Forelimb muscle (tissue), 1 donor: ENCODE measurements at regions not wholly inside any gene's neighbourhood (a gene's known extent, or its start where the extent isn't known, plus 50 kb on each side); places are given as distances from the start of the nearest gene placed in this dataset.
"Not testable (repeated sequence)": the region's sequence is repeated elsewhere in the genome, so short reads cannot be mapped to it uniquely, and the experiment has no call there.

Experiments used
- DNase-seq: peaks from one replicate; pipeline ENCODE4 v3.0.0-alpha.2; 2013; ENCODE audit warnings: low read depth

DNA sequence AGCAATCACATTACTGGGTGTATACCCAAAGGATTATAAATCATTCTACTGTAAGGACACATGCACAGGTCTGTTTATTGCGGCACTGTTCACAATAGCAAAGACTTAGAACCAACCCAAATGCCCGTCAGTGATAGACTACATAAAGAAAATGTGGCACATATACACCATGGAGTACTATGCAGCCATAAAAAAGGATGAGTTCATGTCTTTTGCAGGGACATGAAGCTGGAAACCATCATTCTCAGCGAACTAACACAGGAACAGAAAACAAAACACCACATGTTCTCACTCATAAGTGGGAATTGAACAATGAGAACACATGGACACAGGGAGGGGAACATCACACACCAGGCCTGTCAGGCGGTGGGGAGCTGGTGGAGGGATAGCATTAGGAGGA lies 313.9 kb upstream of the NCKAP5 start:
- not testable (repeated sequence) for DNase-seq

DNA sequence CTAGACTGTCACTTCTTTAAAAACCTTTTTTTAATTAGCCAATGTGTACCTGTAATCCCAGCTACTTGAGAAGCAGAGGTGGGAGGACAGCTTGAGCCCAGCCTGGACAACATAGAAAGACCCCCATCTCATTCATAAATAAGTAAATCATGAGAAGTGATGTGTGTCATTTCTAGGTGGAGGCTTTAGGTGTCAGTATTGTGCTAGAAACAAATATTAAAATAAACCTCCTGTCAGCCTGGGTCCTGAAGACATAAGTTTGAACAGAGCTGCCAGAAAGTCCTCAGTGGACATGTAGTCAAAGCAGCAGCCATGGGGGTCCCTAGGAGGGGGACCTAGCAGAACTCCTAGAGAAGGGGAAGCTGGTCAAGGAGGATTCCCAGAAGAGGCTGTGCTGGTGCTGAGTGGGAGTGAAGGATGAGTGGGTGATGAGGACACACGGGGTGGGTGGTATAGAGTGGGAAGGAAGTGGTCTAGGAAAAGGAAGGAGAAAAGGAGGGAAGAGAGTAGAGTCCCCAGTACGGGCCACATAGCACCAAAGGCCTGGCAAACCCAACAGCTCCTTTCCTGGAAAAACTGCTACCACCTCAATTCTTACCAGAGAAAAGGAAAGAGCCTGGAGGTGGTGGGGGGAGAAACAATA lies 316.6 kb upstream of the NCKAP5 start:
- peak; percentile 14 for DNase-seq

DNA sequence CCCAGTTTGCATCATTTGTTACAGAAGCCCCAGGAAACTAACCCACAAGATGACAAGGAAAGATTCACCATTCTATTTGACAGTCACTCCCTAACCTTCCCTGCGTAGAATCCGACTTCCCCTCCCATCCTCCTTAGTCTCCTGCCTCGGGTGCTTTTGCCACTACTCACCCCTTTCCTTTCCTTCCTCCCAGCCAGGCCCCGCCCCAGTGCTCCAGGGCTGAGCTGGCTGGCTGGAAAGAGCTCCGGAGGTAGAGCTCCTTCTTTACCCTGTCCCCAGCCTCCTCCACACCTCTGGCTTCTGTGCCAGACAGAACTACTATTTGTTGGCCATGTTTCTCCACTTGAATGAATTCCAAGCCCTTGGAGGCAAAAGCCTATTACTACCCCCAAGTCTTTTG lies 317.6 kb upstream of the NCKAP5 start:
- DNase-seq: no peak

DNA sequence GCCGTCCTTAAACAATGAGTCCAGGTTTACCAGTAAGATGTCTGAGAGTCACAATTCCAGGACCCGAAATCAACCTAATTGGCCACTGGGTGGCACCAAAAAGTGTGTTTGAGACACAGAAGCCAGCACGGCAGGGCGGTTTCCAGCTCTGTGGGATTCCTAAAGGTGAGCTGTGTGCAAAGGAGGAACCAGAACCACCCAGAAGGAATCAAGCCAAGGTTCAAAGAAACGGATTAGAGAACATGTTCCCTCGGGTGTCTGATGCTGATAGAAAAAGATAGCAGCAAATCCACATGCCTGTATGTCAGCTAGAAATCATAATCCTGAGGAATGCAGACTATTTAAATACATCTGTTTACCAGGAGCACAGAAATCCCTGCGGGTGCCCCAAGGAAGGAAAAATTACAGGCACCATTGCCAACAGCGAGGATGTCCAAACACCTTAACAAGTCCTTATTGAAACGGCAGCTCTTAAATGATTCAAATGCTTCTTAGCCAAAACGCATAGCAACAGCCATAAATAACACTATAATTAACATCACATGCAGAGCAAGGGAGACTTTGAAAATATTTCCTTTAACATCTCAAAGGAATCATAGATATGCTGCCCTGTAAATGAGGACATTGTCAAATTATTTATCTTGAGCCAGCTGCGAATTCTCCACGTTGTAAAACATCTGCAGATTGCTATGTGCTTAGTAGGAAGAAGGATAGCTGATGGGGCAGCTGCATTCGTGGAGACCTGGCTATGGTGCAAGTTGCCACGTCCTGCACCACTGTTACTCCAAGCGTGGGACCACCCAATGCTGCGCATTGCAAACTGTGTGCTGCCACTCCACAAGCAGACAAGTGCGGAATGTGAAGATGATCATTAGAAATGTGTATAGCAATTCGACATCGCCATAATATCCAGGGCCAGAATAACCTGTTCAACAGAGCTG lies 318.7 kb upstream of the NCKAP5 start:
- peak; percentile 43 for DNase-seq

DNA sequence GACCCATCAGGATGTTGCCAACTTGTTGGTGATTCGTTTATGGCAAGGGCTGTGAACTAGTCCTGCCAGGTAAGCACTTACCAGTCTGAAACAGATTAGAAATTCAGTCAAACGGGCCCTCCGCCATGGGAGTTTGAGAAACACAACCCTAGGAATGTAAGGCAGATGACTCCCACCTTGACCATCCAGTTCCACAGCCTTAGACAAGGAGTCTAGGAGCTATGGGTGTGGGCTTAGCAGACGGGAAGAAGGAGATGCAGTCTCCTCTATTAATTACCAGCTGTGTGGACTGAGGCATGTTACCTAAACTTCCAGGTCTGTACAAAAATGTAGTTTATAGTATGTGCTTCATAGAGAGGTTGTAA lies 319.4 kb upstream of the NCKAP5 start:
- DNase-seq: no peak

DNA sequence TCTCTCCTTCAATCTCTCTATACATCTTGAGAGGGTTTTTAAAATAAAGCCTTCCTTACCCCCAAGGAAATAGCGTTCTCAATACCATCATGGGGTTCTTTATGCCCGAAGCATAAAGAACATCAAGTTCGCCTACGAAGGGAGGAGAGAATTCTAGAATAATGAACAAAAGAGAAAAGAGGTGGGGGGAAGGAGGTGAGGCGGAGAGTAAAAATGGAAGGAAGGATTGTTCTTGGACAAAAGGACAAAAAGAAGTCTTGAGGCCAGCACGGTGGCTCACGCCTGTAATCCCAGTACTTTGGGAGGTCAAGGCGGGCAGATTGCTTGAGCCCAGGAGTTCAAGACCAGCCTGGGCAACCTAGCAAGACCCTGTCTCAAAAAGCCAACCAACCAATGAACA lies 319.8 kb upstream of the NCKAP5 start:
- DNase-seq: no peak

DNA sequence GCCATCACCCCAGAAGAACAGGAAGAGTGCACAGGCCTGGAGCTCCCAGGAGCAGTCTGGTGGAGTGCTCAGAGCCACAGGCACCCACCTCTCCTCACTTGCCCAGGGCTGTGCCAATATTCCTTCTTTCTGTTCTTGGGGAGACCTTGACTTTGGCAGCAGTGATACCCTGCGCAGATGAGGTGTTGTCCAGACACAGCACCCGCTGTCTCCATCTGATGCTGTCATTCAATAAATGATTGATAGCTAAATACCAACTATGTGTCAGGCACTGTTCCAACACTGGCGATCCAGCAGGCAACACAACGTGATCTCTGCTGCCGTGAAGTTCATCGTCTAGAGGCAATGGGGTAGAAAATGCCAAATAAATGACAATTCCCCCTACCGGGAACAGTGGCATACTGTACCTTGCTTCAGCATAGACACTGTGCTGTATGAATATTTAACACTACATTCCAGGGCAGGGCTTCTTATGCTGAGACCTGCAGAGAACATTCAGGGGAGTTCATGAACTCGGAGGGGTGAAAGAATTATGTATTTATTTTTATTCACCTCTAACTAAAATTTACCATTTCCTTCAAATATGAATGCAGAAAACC lies 320.5 kb upstream of the NCKAP5 start:
- no peak for DNase-seq

DNA sequence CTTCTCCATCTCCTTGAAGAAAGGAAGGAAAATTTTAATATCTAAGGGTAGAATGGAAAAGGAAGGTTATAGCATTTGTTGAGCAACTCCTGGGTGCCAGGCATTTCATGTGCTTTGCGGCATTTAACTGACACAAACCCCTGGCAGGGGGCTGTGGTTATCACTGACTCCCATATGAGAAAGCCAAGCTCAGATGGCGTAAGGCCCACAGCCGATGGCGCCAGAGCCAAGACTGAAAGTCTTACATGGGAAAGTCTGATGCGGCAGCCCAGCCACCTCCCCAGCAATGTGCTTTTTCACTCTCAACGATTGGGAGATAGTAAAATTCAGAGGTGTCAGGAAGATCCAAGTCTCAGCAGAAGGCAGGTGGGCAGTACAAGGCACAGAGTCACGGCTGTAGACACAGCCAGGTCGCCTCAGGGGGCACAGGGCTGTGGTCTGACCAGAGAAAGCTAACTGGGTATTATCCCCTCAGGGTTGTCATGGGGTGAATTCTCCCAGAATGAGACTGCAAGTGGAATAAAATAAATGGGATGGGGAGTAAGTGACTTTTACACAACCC lies 324.2 kb upstream of the NCKAP5 start:
- no peak for DNase-seq

DNA sequence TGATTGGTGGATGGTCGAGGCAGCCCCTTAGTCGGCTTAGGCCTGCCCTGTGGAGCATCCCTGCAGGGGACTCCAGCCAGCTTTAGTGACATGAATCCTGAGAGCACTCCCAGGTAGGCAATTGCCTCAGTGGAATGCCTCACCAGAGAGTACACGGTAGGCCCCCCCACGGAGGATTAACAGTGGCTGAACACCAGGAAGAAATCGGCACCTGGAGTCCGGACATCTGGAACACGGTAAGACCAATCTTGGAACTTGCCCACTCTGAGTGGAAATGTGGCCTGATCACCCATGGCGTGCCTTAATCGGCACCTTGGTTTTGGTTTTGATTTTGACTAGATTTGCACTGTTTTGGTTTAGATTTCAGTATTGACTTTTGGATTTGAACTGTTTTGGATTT lies 326.2 kb upstream of the NCKAP5 start:
- DNase-seq: no peak

DNA sequence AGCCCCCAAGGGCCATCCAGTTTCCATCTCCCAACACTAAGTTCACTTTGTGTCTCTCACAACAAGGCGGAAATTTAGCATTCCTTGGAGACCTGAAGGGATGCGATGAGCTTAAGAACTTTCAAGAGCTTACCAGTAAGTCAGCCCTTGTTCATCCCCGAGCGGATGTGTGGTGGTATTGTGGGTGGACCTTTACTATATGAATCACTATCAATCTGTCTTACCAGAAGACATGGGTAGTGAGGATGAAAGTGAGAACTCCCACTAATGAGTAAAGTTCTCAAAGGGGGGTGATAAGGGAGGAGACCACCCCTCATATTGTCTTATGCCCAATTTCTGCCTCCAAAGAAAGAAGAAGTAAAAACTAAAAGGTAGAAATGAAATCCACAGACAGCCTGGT lies 329.6 kb upstream of the NCKAP5 start:
- DNase-seq: not testable (repeated sequence)

DNA sequence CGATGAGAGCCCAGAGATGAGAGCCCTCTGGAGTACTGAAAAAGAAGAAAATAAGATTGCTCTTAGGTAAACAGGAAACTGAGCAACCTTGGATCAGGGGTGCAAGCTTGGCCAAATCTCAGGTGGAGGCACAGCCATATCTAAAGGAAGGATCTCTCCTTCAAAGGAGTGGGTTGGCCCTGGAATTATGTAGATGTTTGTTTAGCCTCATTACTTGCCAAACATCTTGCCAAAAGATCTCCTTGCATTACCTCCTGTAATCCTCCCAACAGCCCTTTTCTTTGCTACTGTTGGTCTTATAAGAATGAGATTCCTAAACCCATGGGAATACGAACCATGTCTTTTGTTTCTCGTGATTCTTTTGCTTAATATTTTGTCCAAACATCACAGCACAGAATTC lies 332.6 kb upstream of the NCKAP5 start:
- no peak for DNase-seq

DNA sequence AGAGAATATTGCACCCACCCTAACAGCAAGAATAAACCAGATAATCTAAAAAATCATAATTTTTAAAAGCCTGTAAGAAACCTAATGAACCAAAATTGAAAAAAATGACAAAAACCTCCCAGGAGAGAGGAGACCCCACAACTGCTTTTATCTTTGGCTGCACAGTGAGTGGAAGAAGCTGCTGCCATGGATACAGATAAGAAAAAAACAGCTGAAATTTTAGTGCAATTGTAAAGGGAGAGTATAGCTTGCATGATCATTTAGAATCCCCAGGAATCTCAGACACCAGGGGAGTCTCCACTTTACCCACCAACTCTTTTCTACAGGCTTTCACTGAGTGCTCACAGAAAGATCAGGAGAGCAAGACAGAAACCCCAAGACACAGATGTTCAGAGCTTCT lies 338.1 kb upstream of the NCKAP5 start:
- no peak for DNase-seq

DNA sequence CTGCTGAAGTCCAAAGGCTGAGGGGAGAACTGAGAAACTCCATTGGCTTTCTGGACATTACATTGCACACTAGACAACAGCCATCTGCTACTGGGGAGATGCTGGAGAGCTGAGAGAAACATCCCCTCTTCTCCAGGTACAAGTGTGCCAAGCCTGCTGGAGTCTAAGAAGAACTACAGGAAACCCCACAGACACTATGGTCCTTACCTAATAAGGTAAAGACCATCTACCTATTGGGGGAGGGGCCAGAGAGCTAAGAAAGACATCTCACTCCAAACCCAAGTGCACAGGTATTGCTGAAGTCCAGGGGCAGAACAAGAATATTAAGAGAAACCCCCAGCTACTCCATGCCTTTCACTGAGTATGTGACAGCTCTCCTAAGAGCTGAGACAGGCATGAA lies 338.7 kb upstream of the NCKAP5 start:
- DNase-seq: no peak

DNA sequence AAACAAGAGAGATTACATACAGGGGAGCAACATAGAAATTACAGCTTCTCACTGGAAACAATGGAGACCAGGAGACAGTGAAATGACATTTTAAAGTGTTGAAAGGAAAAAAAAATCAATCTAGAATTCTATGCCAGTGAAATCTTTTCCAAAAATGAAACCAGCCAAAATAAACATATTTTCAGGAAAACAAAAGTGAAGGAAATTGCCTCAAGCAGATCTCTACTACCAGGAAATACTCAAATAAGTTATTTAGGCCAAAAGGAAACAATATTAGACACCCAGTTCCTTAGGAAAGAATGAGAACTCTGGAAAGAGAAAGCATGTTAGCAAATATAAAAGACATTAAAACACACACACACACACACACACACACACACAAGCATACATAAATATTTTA lies 339.9 kb upstream of the NCKAP5 start:
- DNase-seq: no peak

DNA sequence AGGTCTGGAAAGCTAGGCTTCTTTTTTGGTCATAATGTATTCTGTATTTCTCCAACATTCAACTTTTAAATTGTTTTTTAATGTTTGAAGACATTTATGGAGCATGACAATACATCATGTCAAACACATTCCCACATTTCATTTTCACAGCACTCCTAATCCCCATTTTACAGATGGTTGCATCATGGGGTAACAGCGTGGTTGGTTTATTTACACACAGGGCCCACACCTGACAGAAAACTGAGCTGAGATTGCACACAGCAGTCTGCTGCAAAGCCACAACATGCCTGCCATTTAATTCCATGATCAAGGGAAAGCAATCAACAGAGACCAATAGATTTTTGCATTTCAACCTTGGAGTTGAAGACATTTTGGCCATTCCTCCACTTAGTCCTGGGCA lies 335.7 kb upstream of the MGAT5 start:
- no peak for DNase-seq

DNA sequence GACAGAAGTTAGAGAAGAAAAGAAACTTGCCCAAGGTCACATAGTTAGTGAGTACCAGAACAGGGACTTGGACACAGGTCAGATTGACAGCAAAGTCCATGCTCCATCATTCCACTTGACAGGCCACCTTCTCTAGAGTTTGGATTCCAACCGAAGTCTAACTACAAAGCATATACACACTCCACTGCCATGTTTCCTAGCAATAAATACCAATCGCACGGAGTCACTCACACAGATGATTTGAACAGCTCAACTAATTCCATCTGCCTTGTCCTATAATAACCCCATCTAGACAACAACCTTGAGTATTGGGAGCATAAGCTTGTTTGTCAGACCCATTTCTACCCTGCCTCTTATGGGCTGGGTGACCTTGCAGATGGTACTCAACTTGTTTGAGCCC lies 334.6 kb upstream of the MGAT5 start:
- DNase-seq: no peak

DNA sequence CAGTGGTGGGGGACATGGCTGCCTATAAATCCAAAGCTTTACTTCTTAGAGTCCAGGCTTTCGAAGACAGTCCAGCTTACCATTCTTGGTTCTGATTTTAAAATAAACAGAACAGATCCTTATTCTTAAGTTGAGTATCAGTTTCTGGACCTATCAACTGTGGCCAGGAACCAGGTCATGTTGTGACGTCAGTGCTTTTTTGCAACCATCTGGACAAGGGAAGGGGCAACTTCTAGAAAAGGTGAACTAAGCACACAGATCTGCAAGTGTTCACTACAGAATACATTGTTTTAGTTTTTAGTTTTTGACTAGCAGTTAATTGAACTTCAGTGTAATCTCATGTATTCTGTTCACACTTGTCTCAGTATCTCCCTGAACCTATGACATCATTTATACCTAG lies 326.0 kb upstream of the MGAT5 start:
- no peak for DNase-seq

DNA sequence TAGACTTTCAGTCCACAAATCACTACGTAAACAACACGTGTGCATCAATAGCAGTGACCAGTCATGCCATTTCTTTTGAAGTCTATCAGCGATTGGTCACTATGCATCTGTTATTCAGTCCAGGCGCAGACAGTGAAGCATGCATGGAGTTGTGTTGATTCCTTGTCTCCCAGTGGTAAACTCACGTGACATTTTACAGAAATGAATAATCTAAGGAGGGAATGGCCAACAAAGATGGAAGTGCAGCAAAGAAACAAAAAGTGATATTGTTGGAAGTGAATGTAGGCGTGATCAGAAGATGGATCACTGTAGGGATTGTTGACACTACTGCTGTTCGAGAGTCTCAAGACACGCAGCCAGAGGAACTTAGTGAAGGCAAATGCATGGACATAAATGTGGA lies 317.8 kb upstream of the MGAT5 start:
- no peak for DNase-seq

DNA sequence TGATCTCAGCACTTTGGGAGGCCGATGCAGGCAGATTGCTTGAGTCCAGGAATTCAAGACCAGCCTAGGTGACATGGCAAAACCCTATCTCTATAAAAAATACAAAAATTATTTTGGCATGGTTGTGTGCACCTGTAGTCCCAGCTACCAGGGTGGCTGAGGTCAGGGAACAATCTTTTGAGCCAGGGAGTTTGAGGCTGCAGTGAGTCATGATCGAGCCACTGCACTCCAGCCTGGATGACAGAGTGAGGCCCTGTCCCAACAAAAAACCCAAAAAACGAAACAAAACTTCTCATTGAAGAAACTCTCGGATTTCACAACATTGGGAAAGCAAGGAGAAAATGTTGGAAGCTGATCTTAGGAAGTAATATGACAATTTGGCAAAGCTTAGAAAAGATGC lies 317.3 kb upstream of the MGAT5 start:
- DNase-seq: no peak

DNA sequence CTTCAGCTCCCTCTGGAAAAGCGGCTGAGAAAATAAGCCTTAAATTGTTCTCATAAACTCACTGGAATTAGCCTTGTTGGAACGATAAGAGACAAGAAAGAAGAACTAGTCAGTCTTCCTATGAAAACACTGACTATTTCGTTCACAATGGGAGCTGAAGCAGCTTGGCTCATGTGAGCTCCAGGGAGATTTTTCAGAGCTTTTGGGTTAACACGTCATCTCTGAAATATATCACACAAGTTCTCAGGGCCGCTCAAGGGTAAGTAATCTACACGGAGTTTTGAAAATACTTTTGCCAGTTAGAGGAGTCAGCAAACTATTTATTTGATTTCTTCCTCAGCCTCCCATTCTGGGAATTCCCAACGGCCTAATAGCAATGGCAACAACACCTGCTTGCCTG lies 316.2 kb upstream of the MGAT5 start:
- no peak for DNase-seq

DNA sequence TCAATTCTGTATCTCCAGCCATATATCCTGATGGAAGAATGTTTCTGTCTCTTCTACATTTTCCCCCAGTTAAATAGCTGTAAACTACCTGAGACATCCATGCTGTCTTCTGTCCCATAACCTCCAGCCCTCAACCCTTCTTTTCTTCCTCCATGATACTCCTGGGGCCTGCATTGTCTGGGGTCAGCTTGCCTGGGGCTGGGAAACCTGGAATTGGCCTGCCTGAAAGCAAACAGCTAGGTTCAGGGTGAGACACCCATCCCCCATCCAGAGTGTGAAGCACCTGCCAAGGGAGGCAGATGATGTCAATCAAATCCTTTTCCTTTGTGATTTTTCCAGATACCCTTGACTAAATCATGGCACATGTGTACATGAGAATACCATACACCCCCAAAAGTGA lies 313.7 kb upstream of the MGAT5 start:
- no peak for DNase-seq

DNA sequence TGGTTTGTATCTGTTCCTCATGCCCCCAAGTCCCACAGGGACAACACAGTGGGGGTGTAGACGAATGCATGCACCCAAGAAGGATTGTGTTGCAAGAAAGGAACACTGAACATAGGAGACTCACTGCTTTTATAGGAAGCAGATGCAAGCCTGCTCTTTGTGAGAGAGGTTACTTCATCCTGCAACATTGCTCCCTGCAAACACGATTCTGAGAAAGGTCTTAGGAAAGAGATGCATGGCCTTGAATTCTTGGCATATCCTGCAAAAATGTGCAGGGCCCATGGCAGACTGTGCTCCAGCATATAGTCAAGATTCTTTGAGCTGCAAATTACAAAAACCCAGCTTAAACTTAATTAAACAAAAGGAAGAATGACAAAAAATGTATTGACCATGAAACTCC lies 312.2 kb upstream of the MGAT5 start:
- no peak for DNase-seq

DNA sequence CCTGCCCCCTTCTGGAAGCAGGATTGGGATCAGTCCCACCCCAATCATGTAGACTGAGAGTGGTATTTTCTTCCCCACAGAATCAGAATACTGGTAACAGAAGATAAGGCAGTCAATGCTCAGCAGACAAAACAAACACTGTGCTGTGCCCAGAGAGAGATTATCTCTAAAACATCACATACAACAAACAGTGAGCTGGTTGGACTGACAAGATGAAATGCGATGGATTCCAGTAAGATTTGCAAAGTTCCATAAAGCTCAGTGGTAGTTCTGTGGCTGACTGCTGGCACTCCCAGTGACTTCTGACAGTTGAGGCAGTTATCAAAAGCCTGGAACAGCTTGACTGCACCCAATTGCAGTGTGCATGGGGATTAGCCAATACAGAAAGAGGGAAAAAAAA lies 311.5 kb upstream of the MGAT5 start:
- no peak for DNase-seq
